Osteoblast (primary cell): ENCODE measurements at regions not wholly inside any gene's neighbourhood (a gene's known extent, or its start where the extent isn't known, plus 50 kb on each side); places are given as distances from the start of the nearest gene placed in this dataset.

Source experiments
- DNase-seq: peaks from one replicate; pipeline ENCODE4 v3.0.0; 2011; ENCODE audit warnings: low spot score, mixed read lengths; ENCODE audit not compliant: insufficient read length; ENCODE audit errors: missing footprints
- H2AFZ ChIP-seq: 2 replicates; pipeline ENCODE4 v1.6.0; 2011; ENCODE audit warnings: mild to moderate bottlenecking, low read length
- H3K27ac ChIP-seq: 2 replicates; pipeline ENCODE4 v1.5.1; 2011; ENCODE audit warnings: mild to moderate bottlenecking, low read depth, low read length, moderate library complexity
- H3K27me3 ChIP-seq: 2 replicates; pipeline ENCODE4 v1.6.0; 2012; ENCODE audit warnings: mild to moderate bottlenecking, control low read depth, inconsistent platforms, low read length, moderate library complexity; ENCODE audit not compliant: insufficient read depth
- H3K36me3 ChIP-seq: 2 replicates; pipeline ENCODE4 v1.5.1; 2011; ENCODE audit warnings: mild to moderate bottlenecking, low read length, control low read depth, moderate library complexity; ENCODE audit not compliant: insufficient read depth
- H3K4me1 ChIP-seq: 2 replicates; pipeline ENCODE4 v1.5.1; 2011; ENCODE audit warnings: mild to moderate bottlenecking, low read length, control low read depth, moderate library complexity; ENCODE audit not compliant: insufficient read depth
- H3K4me2 ChIP-seq: 2 replicates; pipeline ENCODE4 v1.6.0; 2011; ENCODE audit warnings: mild to moderate bottlenecking, low read length; ENCODE audit not compliant: insufficient read depth
- H3K4me3 ChIP-seq: fragments of 200-600 bp; sonication (generic); 3 replicates; pipeline ENCODE4 v1.5.1; 2012; ENCODE audit warnings: mild to moderate bottlenecking, low read length, inconsistent platforms; ENCODE audit not compliant: insufficient read depth
- H3K79me2 ChIP-seq: 2 replicates; pipeline ENCODE4 v1.6.0; 2012; ENCODE audit warnings: mild to moderate bottlenecking, low read length, control low read depth, inconsistent platforms; ENCODE audit not compliant: insufficient read depth
- H3K9me3 ChIP-seq: 2 replicates; pipeline ENCODE4 v1.5.1; 2011; ENCODE audit warnings: low read depth, low read length, control low read depth
- H4K20me1 ChIP-seq: 2 replicates; pipeline ENCODE4 v1.6.0; 2012; ENCODE audit warnings: mild to moderate bottlenecking, low read length, control low read depth; ENCODE audit not compliant: insufficient read depth
- TF ChIP-seq, protein P1 (sequence below): IDR thresholded peaks from 2 replicates; pipeline ENCODE4 v1.5.1; 2011; ENCODE audit warnings: mild to moderate bottlenecking, low read depth, low read length, moderate library complexity; ENCODE audit errors: extremely low read depth

DNA sequence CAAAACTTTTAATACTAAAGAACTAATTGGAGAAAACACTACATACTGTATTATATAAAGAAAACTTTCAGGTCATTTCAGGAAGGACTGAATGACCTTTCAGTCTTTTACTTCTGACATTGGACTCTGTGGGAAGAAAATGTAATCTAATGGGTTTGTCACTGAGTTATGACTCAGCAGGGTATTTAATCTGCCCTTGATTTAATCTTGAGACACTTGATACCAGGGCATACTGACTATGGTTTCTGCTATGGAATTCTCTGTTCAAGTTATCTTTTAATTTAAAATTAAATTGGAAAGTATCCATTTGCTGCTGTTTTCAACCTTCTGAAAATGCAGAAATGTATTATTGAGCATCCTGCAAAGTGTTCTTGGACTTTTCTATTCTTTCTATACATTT, 354.2 kb upstream of the GALNT5 start:
- no peaks in the 10 kb centered on the region for H3K27me3 ChIP-seq
- H3K9me3 ChIP-seq: no peaks in the 10 kb centered on the region
- H4K20me1 ChIP-seq: no peaks in the 10 kb centered on the region
- H3K4me1 ChIP-seq: peaks cover 19% of the 10 kb centered on the region
- no peak for DNase-seq
- H3K4me3 ChIP-seq: no peak overlapping the region
- H3K79me2 ChIP-seq: no peaks in the 10 kb centered on the region
- H2AFZ ChIP-seq: no peak overlapping the region
- H3K27ac ChIP-seq: no peak overlapping the region
- H3K36me3 ChIP-seq: no peaks in the 10 kb centered on the region
- TF ChIP-seq, protein P1, sequence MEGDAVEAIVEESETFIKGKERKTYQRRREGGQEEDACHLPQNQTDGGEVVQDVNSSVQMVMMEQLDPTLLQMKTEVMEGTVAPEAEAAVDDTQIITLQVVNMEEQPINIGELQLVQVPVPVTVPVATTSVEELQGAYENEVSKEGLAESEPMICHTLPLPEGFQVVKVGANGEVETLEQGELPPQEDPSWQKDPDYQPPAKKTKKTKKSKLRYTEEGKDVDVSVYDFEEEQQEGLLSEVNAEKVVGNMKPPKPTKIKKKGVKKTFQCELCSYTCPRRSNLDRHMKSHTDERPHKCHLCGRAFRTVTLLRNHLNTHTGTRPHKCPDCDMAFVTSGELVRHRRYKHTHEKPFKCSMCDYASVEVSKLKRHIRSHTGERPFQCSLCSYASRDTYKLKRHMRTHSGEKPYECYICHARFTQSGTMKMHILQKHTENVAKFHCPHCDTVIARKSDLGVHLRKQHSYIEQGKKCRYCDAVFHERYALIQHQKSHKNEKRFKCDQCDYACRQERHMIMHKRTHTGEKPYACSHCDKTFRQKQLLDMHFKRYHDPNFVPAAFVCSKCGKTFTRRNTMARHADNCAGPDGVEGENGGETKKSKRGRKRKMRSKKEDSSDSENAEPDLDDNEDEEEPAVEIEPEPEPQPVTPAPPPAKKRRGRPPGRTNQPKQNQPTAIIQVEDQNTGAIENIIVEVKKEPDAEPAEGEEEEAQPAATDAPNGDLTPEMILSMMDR: no peak
- H3K4me2 ChIP-seq: no peak overlapping the region

DNA sequence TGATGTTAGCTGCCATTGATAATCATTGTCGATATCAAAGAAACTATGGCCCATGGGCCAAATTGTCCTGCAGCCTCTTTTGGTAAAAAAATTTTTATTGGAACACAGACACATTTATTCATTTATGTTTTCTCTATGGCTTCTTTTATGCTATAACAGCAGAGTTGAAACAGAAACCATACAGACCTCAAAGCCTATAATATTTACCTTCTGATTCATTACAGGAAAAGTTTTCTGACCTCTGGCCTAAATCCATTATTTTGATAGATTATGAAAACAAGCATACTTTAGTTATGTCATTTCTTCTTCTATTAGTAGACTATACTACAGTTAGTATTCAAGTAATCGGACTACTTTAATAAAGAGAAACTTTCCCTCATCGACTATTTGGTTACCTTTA, 349.7 kb upstream of the GALNT5 start:
- Histone ChIP-seq H3K9me3 (no peaks in the 10 kb centered on the region), H3K4me3 (no peak overlapping the region), H3K79me2 (no peaks in the 10 kb centered on the region), H2AFZ (no peak overlapping the region), H3K27me3 (no peaks in the 10 kb centered on the region), H4K20me1 (no peaks in the 10 kb centered on the region), H3K36me3 (no peaks in the 10 kb centered on the region), H3K27ac (no peak overlapping the region), H3K4me2 (peak overlapping the region; percentile 31), H3K4me1 (peaks cover 20% of the 10 kb centered on the region)
- TF ChIP-seq, protein P1: no peak
- DNase-seq: no peak

GRCh38 chr2:156908825-156909224, 348.7 kb upstream of the GALNT5 start:
- Histone ChIP-seq H2AFZ (no peak overlapping the region), H3K79me2 (no peaks in the 10 kb centered on the region), H3K4me1 (peaks cover 20% of the 10 kb centered on the region), H3K4me3 (no peak overlapping the region), H3K4me2 (peak overlapping the region; percentile 46), H3K9me3 (no peaks in the 10 kb centered on the region), H3K36me3 (no peaks in the 10 kb centered on the region), H3K27ac (no peak overlapping the region), H3K27me3 (no peaks in the 10 kb centered on the region), H4K20me1 (no peaks in the 10 kb centered on the region)
- TF ChIP-seq, protein P1: no peak
- no peak for DNase-seq

DNA sequence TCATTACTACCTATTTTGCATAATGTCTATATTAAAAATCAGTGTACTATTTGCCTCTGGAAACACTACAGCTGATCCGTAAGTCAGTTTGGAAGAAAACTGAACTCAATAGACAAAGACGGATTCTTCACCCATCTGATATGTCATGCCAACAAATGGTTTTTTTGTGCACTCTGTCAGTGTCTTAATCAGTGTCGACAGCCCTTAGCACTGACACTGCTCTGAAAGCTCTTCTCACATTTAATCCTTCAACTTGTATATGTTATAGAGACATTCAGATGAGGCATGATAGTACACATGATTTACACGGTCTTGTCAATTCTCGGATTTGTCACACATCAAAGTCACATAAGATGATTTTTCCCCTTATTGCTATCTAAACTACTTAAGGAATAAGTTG, 347.5 kb upstream of the GALNT5 start:
- no peak overlapping the region for H3K4me2 ChIP-seq
- TF ChIP-seq, protein P1: no peak
- DNase-seq: no peak
- peaks cover 20% of the 10 kb centered on the region for H3K4me1 ChIP-seq
- no peak overlapping the region for H3K27ac ChIP-seq
- no peak overlapping the region for H3K4me3 ChIP-seq
- no peaks in the 10 kb centered on the region for H3K27me3 ChIP-seq
- no peaks in the 10 kb centered on the region for H4K20me1 ChIP-seq
- no peaks in the 10 kb centered on the region for H3K79me2 ChIP-seq
- no peaks in the 10 kb centered on the region for H3K9me3 ChIP-seq
- H3K36me3 ChIP-seq: no peaks in the 10 kb centered on the region
- no peak overlapping the region for H2AFZ ChIP-seq
